HUES6 (cell line): ENCODE measurements at regions not wholly inside any gene's neighbourhood (a gene's known extent, or its start where the extent isn't known, plus 50 kb on each side); places are given as distances from the start of the nearest gene placed in this dataset.

Experiments used
- H3K27ac ChIP-seq: 2 replicates; pipeline ENCODE4 v1.7.0; 2013; ENCODE audit warnings: low read depth, mild to moderate bottlenecking, low read length, inconsistent platforms
- H3K27me3 ChIP-seq: 2 replicates; pipeline ENCODE4 v1.6.1; 2013; ENCODE audit warnings: low read length; ENCODE audit not compliant: control insufficient read depth, insufficient read depth
- H3K36me3 ChIP-seq: 2 replicates; pipeline ENCODE4 v1.6.1; 2013; ENCODE audit warnings: low read length; ENCODE audit not compliant: control insufficient read depth, insufficient read depth
- H3K4me1 ChIP-seq: 2 replicates; pipeline ENCODE4 v1.6.1; 2013; ENCODE audit warnings: low read length; ENCODE audit not compliant: control insufficient read depth, insufficient read depth
- H3K4me3 ChIP-seq: 2 replicates; pipeline ENCODE4 v1.5.1; 2013; ENCODE audit warnings: low read depth, low read length
- H3K9ac ChIP-seq: one replicate; pipeline ENCODE4 v1.6.1; 2013; ENCODE audit warnings: mild to moderate bottlenecking, low read length
- H3K9me3 ChIP-seq: 2 replicates; pipeline ENCODE4 v1.6.1; 2013; ENCODE audit warnings: low read depth, low read length; ENCODE audit not compliant: control insufficient read depth, insufficient read depth

GRCh38 chr6:2516059-2516458 lies 234.7 kb downstream of the MYLK4 start:
- no peaks in the 10 kb centered on the region for H3K27me3 ChIP-seq

GRCh38 chr6:2514965-2515543 lies 235.7 kb downstream of the MYLK4 start:
- Histone ChIP-seq H3K4me3 (no peak overlapping the region), H3K27me3 (no peaks in the 10 kb centered on the region), H3K9me3 (peaks cover 10% of the 10 kb centered on the region), H3K36me3 (no peaks in the 10 kb centered on the region), H3K9ac (no peak overlapping the region), H3K4me1 (no peaks in the 10 kb centered on the region), H3K27ac (no peak overlapping the region)

More at GRCh38 chr6:2516059-2516458, 234.7 kb downstream of the MYLK4 start:
- Histone ChIP-seq H3K36me3 (no peaks in the 10 kb centered on the region), H3K9ac (no peak overlapping the region), H3K4me3 (no peak overlapping the region), H3K27ac (no peak overlapping the region), H3K4me1 (no peaks in the 10 kb centered on the region), H3K9me3 (peaks cover 12% of the 10 kb centered on the region)

GRCh38 chr6:2512802-2513201 lies 237.9 kb downstream of the MYLK4 start:
- Histone ChIP-seq H3K4me3 (no peak overlapping the region), H3K36me3 (no peaks in the 10 kb centered on the region), H3K9me3 (no peaks in the 10 kb centered on the region), H3K9ac (no peak overlapping the region), H3K27ac (no peak overlapping the region), H3K4me1 (no peaks in the 10 kb centered on the region), H3K27me3 (no peaks in the 10 kb centered on the region)

- H3K9ac ChIP-seq = no peak overlapping the region
- no peaks in the 10 kb centered on the region for H3K9me3 ChIP-seq
- H3K4me1 ChIP-seq = peaks cover 2% of the 10 kb centered on the region; the same call in 1 of the 2 replicates
- no peaks in the 10 kb centered on the region for H3K27me3 ChIP-seq
- H3K4me3 ChIP-seq = no peak overlapping the region
- no peaks in the 10 kb centered on the region for H3K36me3 ChIP-seq
- H3K27ac ChIP-seq = no peak overlapping the region
Observed at GRCh38 chr6:2510316-2510715, 240.4 kb downstream of the MYLK4 start.

GRCh38 chr6:2509711-2510110 lies 241.0 kb downstream of the MYLK4 start:
- Histone ChIP-seq H3K4me3 (no peak overlapping the region), H3K36me3 (no peaks in the 10 kb centered on the region), H3K27me3 (no peaks in the 10 kb centered on the region), H3K9me3 (no peaks in the 10 kb centered on the region), H3K27ac (no peak overlapping the region), H3K4me1 (peaks cover 3% of the 10 kb centered on the region; the same call in 1 of the 2 replicates), H3K9ac (no peak overlapping the region)

- H3K36me3 ChIP-seq = no peaks in the 10 kb centered on the region
Observed at GRCh38 chr6:2508071-2508470, 242.7 kb downstream of the MYLK4 start.

GRCh38 chr6:2507521-2508037 lies 243.1 kb downstream of the MYLK4 start:
- no peak overlapping the region for H3K9ac ChIP-seq
- peaks cover 7% of the 10 kb centered on the region for H3K4me1 ChIP-seq
- no peaks in the 10 kb centered on the region for H3K27me3 ChIP-seq
- no peaks in the 10 kb centered on the region for H3K36me3 ChIP-seq
- H3K27ac ChIP-seq = no peak overlapping the region
- H3K4me3 ChIP-seq = no peak overlapping the region
- H3K9me3 ChIP-seq = no peaks in the 10 kb centered on the region

More at GRCh38 chr6:2508071-2508470, 242.7 kb downstream of the MYLK4 start:
- Histone ChIP-seq H3K27me3 (no peaks in the 10 kb centered on the region), H3K9me3 (no peaks in the 10 kb centered on the region), H3K9ac (no peak overlapping the region), H3K4me3 (no peak overlapping the region), H3K27ac (no peak overlapping the region), H3K4me1 (peaks cover 3% of the 10 kb centered on the region; the same call in 1 of the 2 replicates)

- Histone ChIP-seq H3K4me1 (peaks cover 11% of the 10 kb centered on the region), H3K9ac (no peak overlapping the region), H3K27me3 (no peaks in the 10 kb centered on the region), H3K4me3 (no peak overlapping the region), H3K27ac (no peak overlapping the region), H3K36me3 (no peaks in the 10 kb centered on the region), H3K9me3 (no peaks in the 10 kb centered on the region)
Observed at GRCh38 chr6:2507016-2507415, 243.7 kb downstream of the MYLK4 start.

GRCh38 chr6:2505624-2506023 lies 245.1 kb downstream of the MYLK4 start:
- H3K36me3 ChIP-seq = no peaks in the 10 kb centered on the region
- no peak overlapping the region for H3K4me3 ChIP-seq
- no peaks in the 10 kb centered on the region for H3K9me3 ChIP-seq
- H3K27me3 ChIP-seq = no peaks in the 10 kb centered on the region
- no peak overlapping the region for H3K9ac ChIP-seq
- no peak overlapping the region for H3K27ac ChIP-seq
- peaks cover 11% of the 10 kb centered on the region for H3K4me1 ChIP-seq

- Histone ChIP-seq H3K4me3 (no peak overlapping the region), H3K36me3 (no peaks in the 10 kb centered on the region), H3K9me3 (no peaks in the 10 kb centered on the region), H3K27ac (no peak overlapping the region), H3K9ac (no peak overlapping the region), H3K4me1 (peaks cover 11% of the 10 kb centered on the region), H3K27me3 (no peaks in the 10 kb centered on the region)
Observed at GRCh38 chr6:2504495-2505064, 246.1 kb downstream of the MYLK4 start.

- Histone ChIP-seq H3K27ac (no peak overlapping the region), H3K4me1 (peaks cover 11% of the 10 kb centered on the region), H3K36me3 (no peaks in the 10 kb centered on the region), H3K9ac (no peak overlapping the region), H3K4me3 (no peak overlapping the region), H3K27me3 (no peaks in the 10 kb centered on the region), H3K9me3 (no peaks in the 10 kb centered on the region)
Observed at GRCh38 chr6:2503816-2504494, 246.8 kb downstream of the MYLK4 start.
